Loucy (cell line): ENCODE measurements at regions not wholly inside any gene's neighbourhood (a gene's known extent, or its start where the extent isn't known, plus 50 kb on each side); places are given as distances from the start of the nearest gene placed in this dataset.

Source experiments
- H2AFZ ChIP-seq: fragments of 200-600 bp; sonication (generic); 2 replicates; pipeline ENCODE4 v1.6.0; 2016; ENCODE audit warnings: antibody characterized with exemption, mild to moderate bottlenecking, low read length, moderate library complexity
- H3F3A ChIP-seq: fragments of 200-600 bp; 2 replicates; pipeline ENCODE4 v1.6.0; 2016; ENCODE audit warnings: antibody characterized with exemption, low read depth, mild to moderate bottlenecking
- H3K27me3 ChIP-seq: fragments of 200-600 bp; sonication (generic); 2 replicates; pipeline ENCODE4 v1.6.1; 2014; ENCODE audit warnings: low read length, mild to moderate bottlenecking; ENCODE audit not compliant: insufficient read depth, poor library complexity, severe bottlenecking
- H3K36me3 ChIP-seq: fragments of 200-600 bp; sonication (generic); 2 replicates; pipeline ENCODE4 v1.6.1; 2016; ENCODE audit warnings: low read length; ENCODE audit not compliant: insufficient read depth
- H3K4me1 ChIP-seq: fragments of 200-600 bp; sonication (generic); 2 replicates; pipeline ENCODE4 v1.5.1; 2014; ENCODE audit warnings: low read length, mild to moderate bottlenecking; ENCODE audit not compliant: insufficient read depth, poor library complexity, severe bottlenecking
- H3K4me2 ChIP-seq: fragments of 200-600 bp; sonication (generic); 2 replicates; pipeline ENCODE4 v1.6.0; 2014; ENCODE audit warnings: antibody characterized with exemption, low read length, low read depth, mild to moderate bottlenecking; ENCODE audit not compliant: poor library complexity, severe bottlenecking
- H3K4me3 ChIP-seq: fragments of 200-600 bp; sonication (generic); 2 replicates; pipeline ENCODE4 v1.5.1; 2014; ENCODE audit warnings: low read length, mild to moderate bottlenecking, mixed read lengths; ENCODE audit not compliant: poor library complexity, severe bottlenecking
- H3K79me2 ChIP-seq: fragments of 200-600 bp; sonication (generic); 2 replicates; pipeline ENCODE4 v1.6.1; 2014; ENCODE audit warnings: low read length; ENCODE audit not compliant: insufficient read depth
- H3K9ac ChIP-seq: fragments of 200-600 bp; sonication (generic); 2 replicates; pipeline ENCODE4 v1.6.0; 2014; ENCODE audit warnings: mild to moderate bottlenecking, low read depth, low read length, moderate library complexity; ENCODE audit not compliant: poor library complexity, severe bottlenecking
- H3K9me2 ChIP-seq: fragments of 200-600 bp; sonication (generic); replicated peaks from 2 replicates; pipeline ENCODE4 v1.6.1; 2016; ENCODE audit warnings: low read depth, low read length, mixed read lengths
- H3K9me3 ChIP-seq: fragments of 200-600 bp; sonication (generic); 2 replicates; pipeline ENCODE4 v1.6.1; 2014; ENCODE audit warnings: mild to moderate bottlenecking, antibody characterized with exemption, low read length, low read depth; ENCODE audit not compliant: insufficient read depth
- H4K20me1 ChIP-seq: fragments of 200-600 bp; sonication (generic); 2 replicates; pipeline ENCODE4 v1.6.0; 2014; ENCODE audit warnings: antibody characterized with exemption, low read length, mild to moderate bottlenecking; ENCODE audit not compliant: insufficient read depth, poor library complexity, severe bottlenecking
- EZH2phosphoT487 ChIP-seq: fragments of 200-600 bp; IDR thresholded peaks from 2 replicates; pipeline ENCODE4 v1.6.1; 2018; ENCODE audit warnings: antibody characterized with exemption, mild to moderate bottlenecking, moderate library complexity, borderline replicate concordance
- TF ChIP-seq, protein P1 (sequence below): fragments of 200-600 bp; sonication (generic); conservative IDR thresholded peaks from 2 replicates; pipeline ENCODE4 v1.5.1; 2014; ENCODE audit warnings: mild to moderate bottlenecking, antibody characterized with exemption, low read length

DNA sequence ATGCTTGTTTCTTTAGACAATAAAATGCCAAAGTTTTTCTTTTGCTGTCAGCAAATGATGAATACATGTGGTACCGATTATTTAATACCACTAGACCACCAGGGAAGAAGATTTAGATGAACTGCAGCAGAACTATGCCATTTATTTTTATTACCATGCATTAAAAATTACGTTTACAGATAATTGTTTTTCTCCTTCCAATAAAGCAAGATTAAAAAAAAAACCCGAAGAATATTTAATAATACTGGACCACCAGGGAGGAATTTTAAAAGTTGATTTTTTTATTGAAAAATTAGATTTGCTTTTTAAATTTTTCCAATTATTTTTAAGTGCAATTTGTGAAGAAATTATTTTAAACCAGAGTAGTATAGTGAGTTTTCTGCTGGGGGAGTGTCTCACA is 170.3 kb upstream of the HNRNPA3 start:
- Histone ChIP-seq H3K36me3 (no peaks in the 10 kb centered on the region), H3K4me3 (no peak overlapping the region), H3K27me3 (no peaks in the 10 kb centered on the region), H3K79me2 (no peaks in the 10 kb centered on the region), H3K9me2 (no peaks in the 10 kb centered on the region), H3K4me1 (no peaks in the 10 kb centered on the region), H3K9ac (no peak overlapping the region), H2AFZ (no peak overlapping the region), H3F3A (no peaks in the 10 kb centered on the region), H4K20me1 (no peaks in the 10 kb centered on the region), H3K4me2 (no peak overlapping the region), H3K9me3 (no peaks in the 10 kb centered on the region)
- TF ChIP-seq, protein P1, sequence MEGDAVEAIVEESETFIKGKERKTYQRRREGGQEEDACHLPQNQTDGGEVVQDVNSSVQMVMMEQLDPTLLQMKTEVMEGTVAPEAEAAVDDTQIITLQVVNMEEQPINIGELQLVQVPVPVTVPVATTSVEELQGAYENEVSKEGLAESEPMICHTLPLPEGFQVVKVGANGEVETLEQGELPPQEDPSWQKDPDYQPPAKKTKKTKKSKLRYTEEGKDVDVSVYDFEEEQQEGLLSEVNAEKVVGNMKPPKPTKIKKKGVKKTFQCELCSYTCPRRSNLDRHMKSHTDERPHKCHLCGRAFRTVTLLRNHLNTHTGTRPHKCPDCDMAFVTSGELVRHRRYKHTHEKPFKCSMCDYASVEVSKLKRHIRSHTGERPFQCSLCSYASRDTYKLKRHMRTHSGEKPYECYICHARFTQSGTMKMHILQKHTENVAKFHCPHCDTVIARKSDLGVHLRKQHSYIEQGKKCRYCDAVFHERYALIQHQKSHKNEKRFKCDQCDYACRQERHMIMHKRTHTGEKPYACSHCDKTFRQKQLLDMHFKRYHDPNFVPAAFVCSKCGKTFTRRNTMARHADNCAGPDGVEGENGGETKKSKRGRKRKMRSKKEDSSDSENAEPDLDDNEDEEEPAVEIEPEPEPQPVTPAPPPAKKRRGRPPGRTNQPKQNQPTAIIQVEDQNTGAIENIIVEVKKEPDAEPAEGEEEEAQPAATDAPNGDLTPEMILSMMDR = no peak
- TF ChIP-seq EZH2phosphoT487 = no peak

DNA sequence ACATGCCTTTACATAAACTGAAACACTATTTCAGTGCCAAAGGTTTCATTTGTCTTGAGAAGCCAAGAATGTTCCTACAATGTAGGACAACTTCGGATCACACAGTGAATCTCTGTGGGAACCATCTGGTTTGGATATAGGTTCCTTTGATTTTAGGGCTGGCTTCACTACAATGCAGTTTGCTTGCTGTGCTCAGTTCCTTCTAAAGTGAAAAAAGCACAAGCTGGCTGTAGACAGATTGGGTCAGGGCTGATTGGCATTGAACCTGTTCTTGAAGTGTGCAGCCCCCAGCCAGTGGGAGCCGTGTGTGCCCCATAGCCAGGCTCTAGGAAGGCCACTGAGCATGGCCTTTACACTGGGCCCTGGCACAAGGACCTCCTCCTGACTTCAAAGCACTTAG is 167.9 kb upstream of the HNRNPA3 start:
- no peaks in the 10 kb centered on the region for H3K27me3 ChIP-seq
- no peak overlapping the region for H3K4me3 ChIP-seq
- no peaks in the 10 kb centered on the region for H3K36me3 ChIP-seq
- H3K9ac ChIP-seq = no peak overlapping the region
- H3F3A ChIP-seq = no peaks in the 10 kb centered on the region
- no peaks in the 10 kb centered on the region for H4K20me1 ChIP-seq
- H3K79me2 ChIP-seq = no peaks in the 10 kb centered on the region
- no peaks in the 10 kb centered on the region for H3K9me3 ChIP-seq
- no peak overlapping the region for H3K4me2 ChIP-seq
- H3K4me1 ChIP-seq = no peaks in the 10 kb centered on the region
- TF ChIP-seq, protein P1 = no peak
- TF ChIP-seq EZH2phosphoT487 = no peak
- no peak overlapping the region for H2AFZ ChIP-seq
- H3K9me2 ChIP-seq = no peaks in the 10 kb centered on the region

DNA sequence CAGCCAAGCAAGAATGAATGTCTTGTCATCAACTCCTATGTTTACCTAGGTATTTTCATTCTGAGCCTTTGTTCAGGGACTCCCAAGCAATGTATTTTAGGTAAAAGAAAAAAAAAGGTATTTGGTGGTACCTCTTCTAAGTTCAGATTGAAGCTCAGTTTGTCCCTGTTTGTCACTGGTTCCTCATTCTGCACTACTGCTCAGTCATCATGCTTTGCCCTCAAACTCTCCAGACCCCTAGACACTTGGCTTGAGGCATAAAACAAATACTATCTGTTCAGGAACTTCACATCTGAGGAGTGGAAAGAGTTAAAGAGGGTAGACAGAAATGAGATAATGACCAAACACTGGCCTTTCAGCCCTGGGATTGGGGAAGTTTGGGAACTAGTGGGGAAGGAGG is 163.6 kb upstream of the HNRNPA3 start:
- Histone ChIP-seq H2AFZ (no peak overlapping the region), H3K36me3 (no peaks in the 10 kb centered on the region), H4K20me1 (no peaks in the 10 kb centered on the region), H3K4me1 (no peaks in the 10 kb centered on the region), H3K9me2 (no peaks in the 10 kb centered on the region), H3F3A (no peaks in the 10 kb centered on the region), H3K4me2 (no peak overlapping the region), H3K79me2 (no peaks in the 10 kb centered on the region), H3K27me3 (no peaks in the 10 kb centered on the region), H3K4me3 (no peak overlapping the region), H3K9me3 (no peaks in the 10 kb centered on the region), H3K9ac (no peak overlapping the region)
- TF ChIP-seq EZH2phosphoT487 = no peak
- TF ChIP-seq, protein P1 = no peak
